Neural cell (in vitro differentiated cells): ENCODE measurements at regions not wholly inside any gene's neighbourhood (a gene's known extent, or its start where the extent isn't known, plus 50 kb on each side); places are given as distances from the start of the nearest gene placed in this dataset.

Source experiments
- H2AFZ ChIP-seq: fragments of 200-600, 300-800 bp; sonication (generic), shearing (Covaris generic); 2 replicates; pipeline ENCODE4 v1.6.0; 2014; ENCODE audit warnings: low read depth, mild to moderate bottlenecking, antibody characterized with exemption, low read length, moderate library complexity
- H3F3A ChIP-seq: fragments of 200-600 bp; shearing (Covaris generic); 2 replicates; pipeline ENCODE4 v1.6.1; 2016; ENCODE audit warnings: mild to moderate bottlenecking, moderate library complexity, mixed read lengths, antibody characterized with exemption, low read length; ENCODE audit not compliant: insufficient read depth, poor library complexity, severe bottlenecking
- H3K27ac ChIP-seq: fragments of 200-600, 300-800 bp; sonication (generic), shearing (Covaris generic); 2 replicates; pipeline ENCODE4 v1.5.1; 2014; ENCODE audit warnings: mild to moderate bottlenecking, low read length, moderate library complexity
- H3K27me3 ChIP-seq: fragments of 300-800, 200-600 bp; sonication (generic), shearing (Covaris generic); 2 replicates; pipeline ENCODE4 v1.6.0; 2014; ENCODE audit warnings: mild to moderate bottlenecking, low read depth, low read length, moderate library complexity; ENCODE audit not compliant: insufficient read depth
- H3K36me3 ChIP-seq: fragments of 300-800, 200-600 bp; sonication (generic), shearing (Covaris generic); 2 replicates; pipeline ENCODE4 v1.5.1; 2014; ENCODE audit warnings: mild to moderate bottlenecking, antibody characterized with exemption, low read length, moderate library complexity; ENCODE audit not compliant: insufficient read depth
- H3K4me2 ChIP-seq: fragments of 300-800, 200-600 bp; sonication (generic), shearing (Covaris generic); 2 replicates; pipeline ENCODE4 v1.6.0; 2014; ENCODE audit warnings: mild to moderate bottlenecking, low read length
- H3K4me3 ChIP-seq: fragments of 300-800, 200-600 bp; sonication (generic), shearing (Covaris generic); 2 replicates; pipeline ENCODE4 v1.5.1; 2014; ENCODE audit warnings: mild to moderate bottlenecking, low read length, moderate library complexity
- H3K79me2 ChIP-seq: fragments of 200-600 bp; shearing (Covaris generic); replicated peaks from 2 replicates; pipeline ENCODE4 v1.6.0; 2014; ENCODE audit warnings: mild to moderate bottlenecking, low read length, moderate library complexity; ENCODE audit not compliant: insufficient read depth
- H3K9ac ChIP-seq: fragments of 300-800, 200-600 bp; sonication (generic), shearing (Covaris generic); 2 replicates; pipeline ENCODE4 v1.6.1; 2016; ENCODE audit warnings: mild to moderate bottlenecking, low read length, mixed read lengths
- H3K9me2 ChIP-seq: fragments of 200-600 bp; shearing (Covaris generic); 2 replicates; pipeline ENCODE4 v1.6.1; 2016; ENCODE audit warnings: mild to moderate bottlenecking, low read length, mixed read lengths; ENCODE audit not compliant: insufficient read depth
- H3K9me3 ChIP-seq: fragments of 200-600, 300-800 bp; sonication (generic), shearing (Covaris generic); 2 replicates; pipeline ENCODE4 v1.6.1; 2016; ENCODE audit warnings: mild to moderate bottlenecking, mixed run types, low read length, moderate library complexity, mixed read lengths
- H4K20me1 ChIP-seq: fragments of 200-600 bp; shearing (Covaris generic); 2 replicates; pipeline ENCODE4 v1.6.1; 2016; ENCODE audit warnings: mild to moderate bottlenecking, mixed run types; ENCODE audit not compliant: insufficient read depth
- EP300 ChIP-seq: fragments of 450-650 bp; conservative IDR thresholded peaks from 2 replicates; pipeline ENCODE4 v1.6.1; 2014; ENCODE audit warnings: antibody characterized with exemption, mild to moderate bottlenecking, moderate library complexity; ENCODE audit not compliant: poor library complexity, severe bottlenecking
- EZH2 ChIP-seq: fragments of 200-600, 300-800 bp; shearing (Covaris generic), sonication (generic); IDR thresholded peaks from 2 replicates; pipeline ENCODE4 v1.6.1; 2014; ENCODE audit warnings: antibody characterized with exemption, low read length, borderline replicate concordance, mild to moderate bottlenecking; ENCODE audit not compliant: insufficient read depth, poor library complexity, severe bottlenecking
- MXI1 ChIP-seq: fragments of 450-650 bp; conservative IDR thresholded peaks from 2 replicates; pipeline ENCODE4 v1.6.1; 2014; ENCODE audit warnings: antibody characterized with exemption, mild to moderate bottlenecking; ENCODE audit not compliant: poor library complexity, severe bottlenecking
- POLR2AphosphoS5 ChIP-seq: IDR thresholded peaks from 2 replicates; pipeline ENCODE4 v1.6.1; 2012
- RAD21 ChIP-seq: fragments of 450-650 bp; conservative IDR thresholded peaks from 2 replicates; pipeline ENCODE4 v1.6.1; 2014; ENCODE audit warnings: antibody characterized with exemption, mild to moderate bottlenecking, moderate library complexity
- REST ChIP-seq: IDR thresholded peaks from 2 replicates; pipeline ENCODE4 v1.6.1; 2012; ENCODE audit warnings: borderline replicate concordance
- SMC3 ChIP-seq: fragments of 450-650 bp; conservative IDR thresholded peaks from 2 replicates; pipeline ENCODE4 v1.6.1; 2014; ENCODE audit warnings: antibody characterized with exemption, mild to moderate bottlenecking, moderate library complexity; ENCODE audit not compliant: poor library complexity
- TAF1 ChIP-seq: IDR thresholded peaks from 2 replicates; pipeline ENCODE4 v1.6.1; 2012; ENCODE audit warnings: low read depth
- TF ChIP-seq, protein P1 (sequence below): fragments of 450-650 bp; IDR thresholded peaks from 2 replicates; pipeline ENCODE4 v1.5.1; 2014; ENCODE audit warnings: antibody characterized with exemption, mild to moderate bottlenecking, moderate library complexity; ENCODE audit not compliant: poor library complexity, severe bottlenecking

- TF ChIP-seq POLR2AphosphoS5 (no peak), RAD21 (no peak)
- H3K4me2 ChIP-seq: no peak overlapping the region
These were observed 765.5 kb downstream of the NLGN4Y start for GRCh38 chrY:15289821-15290220.

GRCh38 chrY:15292881-15293280 is 768.6 kb downstream of the NLGN4Y start:
- Histone ChIP-seq H3K27ac (no peak overlapping the region), H2AFZ (no peak overlapping the region), H3K9me2 (no peaks in the 10 kb centered on the region), H3K79me2 (no peaks in the 10 kb centered on the region), H3F3A (no peaks in the 10 kb centered on the region), H3K36me3 (no peaks in the 10 kb centered on the region), H3K4me2 (no peak overlapping the region), H3K9ac (no peak overlapping the region), H3K27me3 (no peaks in the 10 kb centered on the region), H3K9me3 (no peaks in the 10 kb centered on the region), H4K20me1 (no peaks in the 10 kb centered on the region), H3K4me3 (no peak overlapping the region)
- TF ChIP-seq TAF1 (no peak), EZH2 (no peak), MXI1 (no peak), POLR2AphosphoS5 (no peak), EP300 (no peak)

More at GRCh38 chrY:15289821-15290220, 765.5 kb downstream of the NLGN4Y start:
- Histone ChIP-seq H3K9ac (no peak overlapping the region), H3K9me2 (no peaks in the 10 kb centered on the region), H3K9me3 (no peaks in the 10 kb centered on the region), H3K27me3 (no peaks in the 10 kb centered on the region), H3K79me2 (no peaks in the 10 kb centered on the region), H3F3A (no peaks in the 10 kb centered on the region), H4K20me1 (no peaks in the 10 kb centered on the region), H2AFZ (no peak overlapping the region), H3K36me3 (no peaks in the 10 kb centered on the region), H3K27ac (no peak overlapping the region), H3K4me3 (no peak overlapping the region)

DNA sequence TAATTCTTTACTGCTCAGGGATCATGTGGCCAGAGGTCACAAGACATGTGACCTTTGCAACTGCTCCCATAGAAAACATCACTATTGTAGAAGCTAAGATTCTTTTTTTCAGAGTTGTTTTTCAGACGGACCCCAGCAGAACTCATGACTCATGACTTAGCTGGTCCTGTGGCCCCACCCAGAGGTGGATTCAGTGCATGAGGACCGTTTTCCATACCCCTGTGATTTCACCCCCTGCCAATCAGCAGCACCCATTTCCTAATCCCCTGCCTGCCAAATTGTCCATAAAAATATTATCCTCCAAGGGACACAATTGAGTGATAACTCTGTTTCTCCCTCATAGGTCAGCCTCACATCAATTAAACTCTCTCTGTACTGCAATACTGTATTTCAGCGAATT is 777.5 kb downstream of the NLGN4Y start:
- H3K27ac ChIP-seq: no peak overlapping the region
- no peaks in the 10 kb centered on the region for H3F3A ChIP-seq
- H3K9me2 ChIP-seq: no peaks in the 10 kb centered on the region
- TF ChIP-seq, protein P1, sequence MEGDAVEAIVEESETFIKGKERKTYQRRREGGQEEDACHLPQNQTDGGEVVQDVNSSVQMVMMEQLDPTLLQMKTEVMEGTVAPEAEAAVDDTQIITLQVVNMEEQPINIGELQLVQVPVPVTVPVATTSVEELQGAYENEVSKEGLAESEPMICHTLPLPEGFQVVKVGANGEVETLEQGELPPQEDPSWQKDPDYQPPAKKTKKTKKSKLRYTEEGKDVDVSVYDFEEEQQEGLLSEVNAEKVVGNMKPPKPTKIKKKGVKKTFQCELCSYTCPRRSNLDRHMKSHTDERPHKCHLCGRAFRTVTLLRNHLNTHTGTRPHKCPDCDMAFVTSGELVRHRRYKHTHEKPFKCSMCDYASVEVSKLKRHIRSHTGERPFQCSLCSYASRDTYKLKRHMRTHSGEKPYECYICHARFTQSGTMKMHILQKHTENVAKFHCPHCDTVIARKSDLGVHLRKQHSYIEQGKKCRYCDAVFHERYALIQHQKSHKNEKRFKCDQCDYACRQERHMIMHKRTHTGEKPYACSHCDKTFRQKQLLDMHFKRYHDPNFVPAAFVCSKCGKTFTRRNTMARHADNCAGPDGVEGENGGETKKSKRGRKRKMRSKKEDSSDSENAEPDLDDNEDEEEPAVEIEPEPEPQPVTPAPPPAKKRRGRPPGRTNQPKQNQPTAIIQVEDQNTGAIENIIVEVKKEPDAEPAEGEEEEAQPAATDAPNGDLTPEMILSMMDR: no peak
- TF ChIP-seq MXI1 (no peak), TAF1 (no peak), REST (no peak), EP300 (no peak), RAD21 (no peak), POLR2AphosphoS5 (no peak), SMC3 (no peak), EZH2 (no peak)
- H3K79me2 ChIP-seq: no peaks in the 10 kb centered on the region
- H3K4me3 ChIP-seq: no peak overlapping the region
- no peaks in the 10 kb centered on the region for H3K36me3 ChIP-seq
- H3K4me2 ChIP-seq: no peak overlapping the region
- H4K20me1 ChIP-seq: no peaks in the 10 kb centered on the region
- H3K9ac ChIP-seq: no peak overlapping the region
- H2AFZ ChIP-seq: no peak overlapping the region
- no peaks in the 10 kb centered on the region for H3K9me3 ChIP-seq
- no peaks in the 10 kb centered on the region for H3K27me3 ChIP-seq
